ENCODE measurements at regions not wholly inside any gene's neighbourhood (a gene's known extent, or its start where the extent isn't known, plus 50 kb on each side); places are given as distances from the start of the nearest gene placed in this dataset.
"Not testable (repeated sequence)": the region's sequence is repeated elsewhere in the genome, so short reads cannot be mapped to it uniquely, and the experiment has no call there.

- Histone ChIP-seq H3K4me3 (ENCODE audit: low read length in 3 of 3) (no peak overlapping the region), H3K9me3 (ENCODE audit: control insufficient read depth in 2 of 3, insufficient read depth in 1 of 3, low read length in 3 of 3) (no peaks in the 10 kb centered on the region), H3K9ac (ENCODE audit: low read length in 3 of 3) (no peak overlapping the region), H3K4me1 (ENCODE audit: control insufficient read depth in 2 of 3, insufficient read depth in 2 of 3, low read depth in 1 of 3, low read length in 3 of 3) (peaks cover 0 to 5% (median 0%) of the 10 kb centered on the region in 3 donors), H3K27me3 (ENCODE audit: control insufficient read depth, insufficient read depth, low read length) (no peaks in the 10 kb centered on the region), H3K36me3 (ENCODE audit: control insufficient read depth in 2 of 3, insufficient read depth in 3 of 3, low read length in 3 of 3) (no peaks in the 10 kb centered on the region), H3K27ac (ENCODE audit: low read depth in 2 of 2, low read length in 2 of 2) (no peak overlapping the region)
- DNase-seq: no peak
- intact Hi-C loops (cut with DNase I): no loop called here
- TF ChIP-seq CTCF (IDR thresholded peaks at IDR 0.05; ENCODE audit: borderline replicate concordance, extremely low read depth, insufficient read depth): no peak
- FAIRE-seq: no peak
These were observed 189.3 kb upstream of the SGO1 start for GRCh38 chr3:20375302-20375701.

GRCh38 chr3:20370273-20371063, 184.5 kb upstream of the SGO1 start:
- H3K36me3 ChIP-seq (ENCODE audit: control insufficient read depth in 2 of 3, insufficient read depth in 3 of 3, low read length in 3 of 3); H3K4me1 ChIP-seq (ENCODE audit: control insufficient read depth in 2 of 3, insufficient read depth in 2 of 3, low read depth in 1 of 3, low read length in 3 of 3); H3K27me3 ChIP-seq (ENCODE audit: control insufficient read depth, insufficient read depth, low read length); FAIRE-seq; intact Hi-C loops (cut with DNase I); H3K4me3 ChIP-seq (ENCODE audit: low read length in 3 of 3); H3K9ac ChIP-seq (ENCODE audit: low read length in 3 of 3); H3K9me3 ChIP-seq (ENCODE audit: control insufficient read depth in 2 of 3, insufficient read depth in 1 of 3, low read length in 3 of 3); H3K27ac ChIP-seq (ENCODE audit: low read depth in 2 of 2, low read length in 2 of 2): not testable (repeated sequence)
- peak in 1 of 5 donors; percentile 61 for DNase-seq

GRCh38 chr3:20361000-20361399, 175.0 kb upstream of the SGO1 start:
- no peak overlapping the region for H3K27ac ChIP-seq (ENCODE audit: low read depth in 2 of 2, low read length in 2 of 2)
- no peaks in the 10 kb centered on the region for H3K36me3 ChIP-seq (ENCODE audit: control insufficient read depth in 2 of 3, insufficient read depth in 3 of 3, low read length in 3 of 3)
- H3K27me3 ChIP-seq (ENCODE audit: control insufficient read depth, insufficient read depth, low read length): no peaks in the 10 kb centered on the region
- FAIRE-seq (no peak), DNase-seq (no peak)
- no peak for TF ChIP-seq CTCF (IDR thresholded peaks at IDR 0.05; ENCODE audit: borderline replicate concordance, extremely low read depth, insufficient read depth)
- no peak overlapping the region for H3K4me3 ChIP-seq (ENCODE audit: low read length in 3 of 3)
- no peak overlapping the region for H3K9ac ChIP-seq (ENCODE audit: low read length in 3 of 3)
- H3K9me3 ChIP-seq (ENCODE audit: control insufficient read depth in 2 of 3, insufficient read depth in 1 of 3, low read length in 3 of 3): no peaks in the 10 kb centered on the region
- no peaks in the 10 kb centered on the region for H3K4me1 ChIP-seq (ENCODE audit: control insufficient read depth in 2 of 3, insufficient read depth in 2 of 3, low read depth in 1 of 3, low read length in 3 of 3)
- intact Hi-C loops (cut with DNase I): no loop called here

- Histone ChIP-seq H3K27ac (ENCODE audit: low read depth in 2 of 2, low read length in 2 of 2) (no peak overlapping the region), H3K4me1 (ENCODE audit: control insufficient read depth in 2 of 3, insufficient read depth in 2 of 3, low read depth in 1 of 3, low read length in 3 of 3) (no peaks in the 10 kb centered on the region), H3K9ac (ENCODE audit: low read length in 3 of 3) (no peak overlapping the region), H3K27me3 (ENCODE audit: control insufficient read depth, insufficient read depth, low read length) (no peaks in the 10 kb centered on the region), H3K36me3 (ENCODE audit: control insufficient read depth in 2 of 3, insufficient read depth in 3 of 3, low read length in 3 of 3) (no peaks in the 10 kb centered on the region), H3K4me3 (ENCODE audit: low read length in 3 of 3) (no peak overlapping the region), H3K9me3 (ENCODE audit: control insufficient read depth in 2 of 3, insufficient read depth in 1 of 3, low read length in 3 of 3) (no peaks in the 10 kb centered on the region)
- TF ChIP-seq CTCF (IDR thresholded peaks at IDR 0.05; ENCODE audit: borderline replicate concordance, extremely low read depth, insufficient read depth): no peak
- intact Hi-C loops (cut with DNase I): no loop called here
- FAIRE-seq (no peak), DNase-seq (no peak)
These were observed 167.3 kb upstream of the SGO1 start for GRCh38 chr3:20353286-20353685.
